GM19452 (cell line): ENCODE measurements at regions not wholly inside any gene's neighbourhood (a gene's known extent, or its start where the extent isn't known, plus 50 kb on each side); places are given as distances from the start of the nearest gene placed in this dataset.

ENCODE experiments used
- ATAC-seq: cut with Tn5 transposase; IDR thresholded peaks from one replicate; pipeline ENCODE4 v1.9.1; 2021; ENCODE audit not compliant: unreplicated experiment

DNA sequence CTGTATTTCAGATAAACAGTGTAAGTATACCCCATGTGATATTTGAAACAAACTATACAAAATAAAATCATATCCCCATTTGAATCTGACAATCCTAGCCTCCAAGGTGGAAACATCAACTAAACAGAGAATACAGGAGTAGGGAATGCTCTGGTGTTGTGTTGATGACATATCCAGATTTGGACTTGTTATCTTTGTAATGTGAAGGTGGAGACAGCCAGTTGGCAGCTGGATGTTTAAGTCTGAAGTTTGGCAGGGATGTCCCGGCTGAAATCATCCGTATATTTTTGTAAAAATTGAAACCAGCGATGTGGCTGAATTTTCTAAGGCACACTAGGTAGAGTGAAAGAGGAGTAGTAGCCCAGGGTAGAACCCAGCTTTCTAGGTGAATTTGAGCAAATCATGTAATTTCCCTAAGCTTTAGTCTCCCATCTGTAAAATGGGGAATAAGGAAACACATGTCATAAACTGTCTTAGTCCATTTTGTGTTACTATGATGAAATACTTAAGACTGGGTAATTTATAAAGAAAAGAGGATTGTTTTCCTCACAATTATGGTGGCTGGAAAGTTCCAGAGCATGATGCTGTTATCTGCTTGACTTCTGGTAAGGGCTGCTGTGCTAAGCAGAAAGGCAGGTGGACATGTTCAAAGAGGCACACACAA, 246.6 kb upstream of the APCDD1 start:
- no peak for ATAC-seq

DNA sequence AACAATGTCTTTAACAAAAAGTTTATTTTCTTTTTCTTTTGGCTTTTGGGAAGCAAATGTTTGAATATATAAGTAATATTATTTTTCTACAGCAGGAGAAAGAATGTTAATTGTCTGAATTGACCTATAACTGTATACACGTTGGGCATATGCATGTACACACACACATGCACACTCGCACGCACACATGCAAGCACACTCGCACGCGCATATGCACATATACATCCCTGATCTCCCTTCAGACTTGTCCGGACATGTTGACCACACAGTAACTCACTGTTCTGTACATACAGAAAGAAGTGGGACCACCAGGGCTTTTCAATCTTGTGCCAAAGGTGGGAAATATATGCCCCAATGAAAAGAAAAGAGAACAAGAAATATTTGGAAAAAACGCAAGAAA, 245.1 kb upstream of the APCDD1 start:
- ATAC-seq = no peak

DNA sequence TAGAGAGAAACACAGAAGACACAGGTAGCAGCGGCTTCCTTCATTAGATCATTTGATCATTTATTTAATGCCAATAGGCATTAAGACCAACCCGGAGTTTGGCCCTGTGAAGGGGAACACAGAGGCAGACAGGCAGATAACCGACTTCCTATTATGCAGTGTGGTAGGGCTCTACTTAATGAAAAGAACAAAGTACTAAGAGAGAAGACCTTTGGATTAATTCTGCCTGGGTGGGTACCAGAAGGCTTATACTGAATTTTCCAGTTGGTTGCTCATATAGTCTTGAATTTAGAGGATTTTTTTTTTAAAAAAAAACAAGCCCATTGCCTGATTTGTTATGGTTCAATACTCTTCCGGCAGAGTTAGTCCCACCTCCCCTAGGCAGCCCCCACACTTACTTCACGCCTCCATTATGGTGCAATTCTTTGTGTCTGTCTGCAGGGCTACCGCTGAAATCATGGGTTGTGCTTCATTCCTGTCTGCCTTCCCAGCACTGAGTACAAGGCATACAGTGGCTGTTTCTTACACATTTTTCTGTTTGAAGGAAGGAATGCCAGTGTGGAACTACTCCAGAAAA, 244.3 kb upstream of the APCDD1 start:
- no peak for ATAC-seq

DNA sequence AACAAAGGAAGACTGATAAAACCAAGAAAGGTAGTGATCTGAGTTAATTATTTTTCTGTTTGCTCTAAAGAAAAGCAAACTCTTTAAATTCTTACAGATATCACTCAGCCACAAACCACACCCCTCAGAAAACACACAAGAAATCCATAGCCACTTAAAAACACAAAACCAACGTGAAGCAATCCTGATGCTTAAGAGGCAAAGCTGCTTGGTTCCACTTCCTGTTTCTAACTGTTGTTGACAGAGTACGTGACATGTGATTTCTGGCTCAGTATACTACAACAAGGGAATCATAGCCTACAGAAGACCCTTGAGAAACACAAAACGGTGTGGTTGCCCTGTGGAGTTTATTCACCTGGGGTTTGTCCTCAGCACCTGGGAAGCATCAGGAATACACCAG, 240.9 kb upstream of the APCDD1 start:
- ATAC-seq = no peak

DNA sequence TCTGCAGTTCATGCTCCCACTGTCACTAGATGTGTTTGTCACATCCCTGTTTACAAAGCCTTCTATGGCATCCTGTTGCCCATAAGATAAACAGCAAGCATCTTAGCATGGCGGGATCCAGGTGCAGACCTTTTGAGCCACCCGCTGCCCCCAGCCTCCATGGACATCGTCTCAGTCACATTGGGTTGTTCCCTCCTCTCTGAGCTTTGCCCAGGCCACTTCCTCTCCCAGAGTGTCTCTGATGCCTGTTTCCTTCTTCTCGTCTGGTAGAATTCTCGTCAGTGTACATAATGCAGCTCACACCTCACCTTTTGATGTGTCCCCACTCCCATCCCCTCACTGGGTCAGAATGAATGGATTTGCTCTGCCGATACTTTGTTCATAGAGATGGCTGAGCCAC, 239.0 kb upstream of the APCDD1 start:
- ATAC-seq = no peak

DNA sequence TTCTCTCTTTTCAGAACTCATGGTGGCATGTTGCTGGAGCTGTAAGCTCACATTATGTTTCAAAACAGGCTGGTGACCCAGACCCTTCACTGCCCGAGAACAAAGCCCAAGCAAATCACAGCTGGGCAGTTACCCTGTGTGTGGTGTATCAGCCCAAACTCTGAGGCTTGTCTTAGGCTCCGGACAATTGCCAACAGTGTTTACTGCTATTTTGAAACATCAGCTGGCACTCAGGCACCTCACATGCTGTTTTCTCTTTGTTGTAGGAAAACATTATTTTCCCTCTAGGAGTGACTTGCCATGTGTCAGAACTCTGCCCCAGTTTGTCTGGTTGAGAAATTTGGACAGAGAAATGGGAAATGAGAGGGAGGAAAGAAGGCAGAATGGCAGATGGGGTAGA, 237.6 kb upstream of the APCDD1 start:
- no peak for ATAC-seq

DNA sequence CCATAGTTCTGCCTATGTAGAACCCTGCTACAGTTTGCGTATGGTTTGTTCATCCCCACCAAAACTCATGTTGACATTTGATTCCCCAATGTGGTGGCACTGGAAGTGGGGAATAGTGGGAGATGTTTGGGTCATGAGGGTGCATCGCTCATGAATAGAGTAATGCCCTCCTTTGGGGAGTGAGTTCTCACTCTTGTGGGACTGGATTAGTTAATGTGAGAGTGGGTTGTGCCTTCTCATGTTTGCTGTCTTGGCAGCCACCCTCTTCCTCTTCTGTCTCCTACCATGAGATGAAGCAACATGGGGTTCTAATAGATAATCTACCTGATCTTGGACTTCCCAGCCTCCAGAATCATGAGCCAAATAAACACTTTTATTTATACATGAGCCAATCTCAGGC, 237.2 kb upstream of the APCDD1 start:
- ATAC-seq = no peak

DNA sequence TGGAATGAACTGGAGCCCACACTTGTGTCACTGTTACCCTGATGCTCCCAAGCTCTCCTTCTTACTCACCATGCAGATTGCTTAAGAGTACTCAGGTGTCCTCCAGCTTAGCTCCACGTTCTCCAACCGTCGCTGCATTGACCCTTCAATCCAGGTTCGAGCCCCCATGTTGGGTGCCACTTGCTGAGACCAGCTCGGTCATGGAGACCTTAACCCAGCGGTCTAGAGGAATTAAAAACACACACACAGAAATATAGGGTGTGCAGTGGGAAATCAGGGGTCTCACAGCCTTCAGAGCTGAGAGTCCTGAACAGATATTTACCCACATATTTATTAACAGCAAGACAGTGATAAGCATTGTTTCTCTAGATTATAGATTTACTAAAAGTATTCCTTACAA, 229.1 kb upstream of the APCDD1 start:
- no peak for ATAC-seq

DNA sequence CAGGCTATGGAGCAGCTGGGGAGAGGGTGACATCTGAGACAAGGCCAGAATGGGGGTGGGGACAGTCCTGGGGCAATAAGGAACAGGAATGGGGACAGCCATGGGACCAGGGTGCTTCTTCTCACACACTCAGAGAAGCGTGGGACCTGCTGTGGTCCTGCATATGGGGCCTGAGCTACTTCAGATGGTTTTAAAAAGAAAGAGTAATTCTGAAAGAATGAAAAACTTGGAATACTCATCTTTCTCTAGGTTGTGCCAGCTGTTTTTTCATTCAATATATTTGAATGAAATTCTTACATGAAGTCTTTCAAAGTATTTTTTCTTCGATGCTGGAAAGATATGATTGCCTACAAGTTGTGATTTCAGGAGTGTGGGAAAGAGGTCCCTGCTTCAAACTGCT, 227.5 kb upstream of the APCDD1 start:
- ATAC-seq = no peak

DNA sequence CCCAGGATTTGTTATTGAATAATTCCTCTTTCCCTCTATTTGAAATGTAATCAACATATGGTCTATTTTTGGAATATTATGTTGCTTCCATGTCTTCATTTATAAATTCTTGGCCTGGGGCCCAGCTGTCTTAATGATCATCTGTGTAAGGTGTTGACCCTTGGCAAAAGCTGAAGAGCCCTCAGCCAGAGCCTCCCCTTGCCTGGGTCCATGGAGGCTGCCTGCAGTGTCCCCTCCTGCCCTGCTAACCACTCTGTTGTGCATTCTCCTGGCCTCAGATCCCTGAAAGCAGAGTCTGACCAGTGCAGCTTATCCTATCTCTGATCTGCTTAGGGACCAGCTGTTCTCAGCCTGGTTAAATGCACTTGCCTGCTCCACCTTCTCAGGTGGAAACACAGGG, 226.1 kb upstream of the APCDD1 start:
- no peak for ATAC-seq

DNA sequence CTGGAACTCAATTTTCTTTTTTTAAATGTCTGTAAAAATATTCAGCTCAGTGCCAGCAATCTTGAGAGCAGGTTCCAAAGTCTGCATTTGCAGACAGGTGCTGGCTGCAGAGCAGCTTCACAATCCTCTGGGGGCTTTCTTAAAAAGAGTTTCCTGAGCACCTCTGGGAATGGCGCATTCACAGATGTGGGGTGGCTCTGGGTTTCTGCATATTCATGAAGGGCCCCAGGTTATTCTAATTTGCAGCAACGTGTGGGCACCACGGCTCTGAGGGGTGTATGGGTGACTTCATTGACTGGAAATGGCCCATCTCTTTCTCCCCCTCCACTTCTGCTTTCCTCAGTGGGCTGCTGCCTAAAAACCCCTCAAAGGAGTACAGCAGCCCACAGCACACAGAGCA, 225.0 kb upstream of the APCDD1 start:
- ATAC-seq = no peak

DNA sequence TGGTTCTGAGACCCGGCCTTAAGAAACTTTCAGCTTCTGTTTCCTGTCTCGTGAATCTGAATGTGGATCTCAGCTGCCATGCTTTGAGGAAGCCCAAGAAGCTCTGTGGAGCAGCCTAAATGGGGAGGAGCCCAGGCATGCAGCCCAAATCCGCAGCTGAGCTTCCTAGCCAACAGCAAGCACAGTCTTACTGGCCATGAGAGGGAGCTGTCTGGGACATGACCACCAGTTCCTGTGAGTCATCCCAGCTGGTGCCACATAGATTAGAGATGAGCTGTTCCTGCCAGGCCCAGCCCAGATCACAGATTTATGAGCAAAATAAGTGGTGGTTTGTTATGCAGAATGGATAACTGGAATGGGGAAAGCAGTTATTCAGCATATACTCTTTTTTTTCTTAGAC, 224.4 kb upstream of the APCDD1 start:
- ATAC-seq = no peak

DNA sequence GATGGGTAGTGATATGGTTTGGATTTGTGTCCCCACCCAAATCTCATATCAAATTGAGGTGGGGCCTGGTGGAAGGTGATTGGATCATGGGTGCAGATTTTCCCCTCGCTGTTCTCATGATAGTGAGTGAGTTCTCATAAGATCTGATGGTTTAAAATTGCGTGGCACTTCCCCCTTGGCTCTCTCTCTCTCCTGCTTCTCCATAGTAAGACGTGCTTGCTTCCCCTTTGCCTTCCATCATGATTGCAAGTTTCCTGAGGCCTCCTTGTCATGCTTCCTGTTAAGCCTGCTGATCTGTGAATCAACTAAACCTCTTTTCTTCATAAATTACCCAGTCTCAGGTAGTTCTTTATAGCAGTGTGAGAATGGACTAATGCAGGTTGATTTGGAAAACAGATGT, 223.2 kb upstream of the APCDD1 start:
- ATAC-seq = no peak

DNA sequence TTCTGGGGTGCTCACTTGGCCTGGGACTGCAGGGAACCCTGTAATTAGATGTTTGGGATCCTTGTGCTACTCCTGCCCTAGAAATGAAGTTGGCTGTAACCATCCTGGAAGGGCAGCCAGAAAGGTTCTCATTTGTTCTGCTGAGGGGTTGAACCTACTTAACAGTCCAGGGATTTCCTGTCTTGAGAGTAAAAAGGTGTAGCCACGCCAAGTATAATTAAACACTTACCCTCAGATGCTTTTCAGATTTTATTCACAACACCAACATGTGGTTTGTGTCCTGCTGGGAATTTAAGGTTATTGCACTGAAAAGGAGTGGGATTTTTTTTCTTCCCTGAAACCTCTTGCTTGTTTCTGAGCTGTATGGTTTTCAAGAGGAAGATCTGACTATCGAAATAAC, 222.4 kb upstream of the APCDD1 start:
- no peak for ATAC-seq

DNA sequence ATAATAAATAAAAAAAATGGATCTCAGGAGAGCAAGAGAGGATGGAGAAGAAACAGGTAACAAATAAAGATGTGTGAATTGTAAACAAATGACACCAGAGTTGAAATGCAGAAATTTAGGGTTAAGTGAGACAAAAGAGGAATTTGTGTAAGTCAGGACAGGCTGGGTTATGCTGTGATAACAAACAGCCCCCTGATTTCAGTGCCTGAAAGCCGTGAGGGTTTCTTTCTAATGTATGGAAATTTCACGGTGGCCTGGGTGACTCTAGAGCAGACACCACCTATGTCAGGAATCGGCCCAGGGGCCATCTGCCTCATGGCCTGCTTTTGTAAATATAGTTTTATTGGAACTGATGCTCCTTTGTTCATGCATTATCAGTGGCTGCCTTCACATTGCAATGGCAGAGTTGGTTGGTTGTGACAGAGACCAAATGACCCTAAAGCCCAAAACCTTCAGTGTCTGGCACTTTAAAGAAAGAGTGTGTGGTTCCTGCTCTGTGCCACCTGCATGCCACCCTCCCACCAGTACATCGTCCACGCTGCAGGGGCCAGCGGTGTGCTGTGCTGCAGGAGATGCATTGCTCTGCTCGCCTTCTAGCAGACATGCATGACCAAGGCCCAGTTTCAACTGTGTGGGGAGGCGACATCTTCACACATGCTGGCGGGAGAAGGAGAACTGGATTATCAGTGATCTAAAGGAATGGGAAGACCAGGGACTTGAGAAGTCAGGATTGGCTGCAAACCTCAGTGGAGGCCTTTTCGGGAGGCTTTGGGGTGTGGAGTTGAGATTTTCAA, 221.2 kb upstream of the APCDD1 start:
- no peak for ATAC-seq

DNA sequence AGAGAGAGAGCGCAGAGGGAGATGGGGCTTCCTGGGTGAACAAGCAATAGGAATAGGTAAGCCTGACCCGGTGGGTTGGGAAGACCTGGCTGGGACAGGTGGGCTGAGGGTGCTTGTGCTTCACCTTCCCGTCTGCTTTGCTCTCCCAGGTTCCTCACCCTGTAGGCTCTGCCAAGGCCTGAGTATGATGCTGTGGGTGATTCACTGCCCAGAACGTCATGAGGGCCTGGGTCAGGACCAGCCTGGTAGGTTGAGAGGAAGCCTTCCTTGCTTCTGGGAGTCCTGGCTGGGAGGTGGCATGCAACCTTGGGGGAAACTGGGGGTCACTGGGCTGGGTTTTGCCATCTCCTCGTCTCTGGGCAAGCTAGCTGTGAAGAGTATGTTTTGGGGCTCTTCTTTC, 220.2 kb upstream of the APCDD1 start:
- no peak for ATAC-seq

DNA sequence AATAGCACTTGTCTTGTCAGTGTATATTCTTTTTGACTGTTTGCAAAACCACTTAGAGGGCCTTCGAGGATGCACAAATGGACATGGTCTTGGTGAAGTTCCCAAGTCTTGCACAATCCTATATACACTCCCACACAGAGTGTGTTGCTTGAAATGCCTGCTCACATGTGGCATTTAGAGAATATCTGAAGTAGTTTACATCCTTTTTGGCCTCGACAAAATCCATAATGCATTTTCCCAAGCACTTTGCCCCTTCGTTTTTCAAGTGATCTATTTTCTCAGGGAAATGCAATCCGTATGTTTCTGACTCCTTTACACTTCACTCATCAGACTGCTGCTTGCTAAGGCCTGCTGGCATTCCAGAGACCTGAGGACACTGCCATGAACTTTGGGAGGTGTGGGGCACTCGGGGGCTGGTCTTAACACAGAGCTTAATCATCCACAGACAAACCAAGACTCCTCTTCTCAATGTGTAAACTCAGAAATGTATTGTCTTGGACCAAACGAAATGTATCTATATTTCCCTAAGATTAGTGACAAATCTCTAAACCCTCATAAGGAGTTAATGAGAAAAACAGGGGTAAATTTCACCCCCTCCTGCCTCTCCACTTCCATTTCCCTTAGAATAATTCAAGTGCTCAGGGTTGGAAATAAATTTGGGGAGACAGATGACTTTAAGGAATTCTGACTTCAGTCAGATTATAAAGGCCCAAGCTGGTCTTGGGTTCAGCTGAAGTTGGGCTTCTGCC, 219.3 kb upstream of the APCDD1 start:
- no peak for ATAC-seq

DNA sequence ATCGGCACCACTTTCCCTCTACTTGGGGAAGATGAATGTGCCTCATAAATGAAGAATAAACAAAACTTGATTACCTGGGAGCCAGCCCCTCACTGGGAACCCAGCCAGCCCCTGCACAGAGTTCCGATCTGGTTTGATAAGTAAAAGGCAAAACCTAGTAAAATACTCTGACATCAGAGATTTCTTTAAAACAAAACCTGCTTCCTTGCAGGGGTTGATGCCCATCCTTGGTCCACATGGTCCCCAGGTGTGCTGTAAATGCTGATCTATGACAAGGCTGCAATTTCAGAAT, 218.8 kb upstream of the APCDD1 start:
- ATAC-seq = no peak

DNA sequence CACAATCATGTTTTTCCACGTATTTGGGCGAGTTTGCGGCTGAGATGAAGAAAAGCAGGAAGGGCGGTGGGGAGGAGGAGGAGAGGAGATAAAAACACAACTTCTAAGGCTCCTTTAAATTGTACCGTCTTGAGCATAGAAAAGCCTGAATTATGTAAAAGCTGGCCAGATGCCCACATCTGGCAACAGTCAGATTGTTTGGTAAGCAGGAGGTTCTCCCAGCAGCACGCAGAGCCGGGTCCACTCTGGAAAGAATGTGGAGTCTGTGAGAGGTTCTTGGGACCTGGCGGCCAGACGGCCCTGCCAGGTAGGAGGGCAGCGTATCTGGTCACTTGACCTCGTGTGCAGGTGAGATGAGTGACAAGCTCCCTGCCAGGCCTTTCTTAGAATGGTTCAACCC, 215.3 kb upstream of the APCDD1 start:
- ATAC-seq = no peak

DNA sequence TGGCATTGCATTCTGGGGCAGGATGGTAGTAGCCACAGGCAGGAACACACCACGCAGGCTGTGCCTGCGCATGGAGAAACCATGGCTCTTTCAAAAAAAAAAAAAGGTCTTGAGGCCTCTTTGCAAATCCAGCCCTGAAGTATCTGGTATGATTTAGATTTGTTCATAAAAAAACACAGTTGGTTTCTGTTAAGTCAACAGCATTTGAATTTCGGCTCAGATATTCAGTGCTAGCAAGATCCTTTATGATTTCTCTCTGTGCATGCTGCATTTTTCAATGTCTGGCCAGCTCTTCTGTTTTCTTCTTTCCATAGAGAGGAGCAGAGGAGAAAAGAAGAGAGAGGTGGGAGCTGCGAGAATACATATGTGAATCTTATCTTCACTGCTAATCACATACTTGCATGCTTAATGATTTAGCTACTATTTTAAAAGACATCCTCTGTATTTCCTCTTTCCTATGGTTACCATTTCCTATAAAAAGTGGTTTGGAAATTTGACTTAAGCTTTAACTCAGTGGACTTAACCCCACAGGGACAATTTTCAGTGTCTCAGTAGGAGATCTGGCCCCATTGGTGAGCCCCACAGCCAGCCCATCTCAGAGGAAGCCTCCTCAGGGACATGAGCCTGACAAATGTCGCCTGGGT, 214.3 kb upstream of the APCDD1 start:
- ATAC-seq = no peak

DNA sequence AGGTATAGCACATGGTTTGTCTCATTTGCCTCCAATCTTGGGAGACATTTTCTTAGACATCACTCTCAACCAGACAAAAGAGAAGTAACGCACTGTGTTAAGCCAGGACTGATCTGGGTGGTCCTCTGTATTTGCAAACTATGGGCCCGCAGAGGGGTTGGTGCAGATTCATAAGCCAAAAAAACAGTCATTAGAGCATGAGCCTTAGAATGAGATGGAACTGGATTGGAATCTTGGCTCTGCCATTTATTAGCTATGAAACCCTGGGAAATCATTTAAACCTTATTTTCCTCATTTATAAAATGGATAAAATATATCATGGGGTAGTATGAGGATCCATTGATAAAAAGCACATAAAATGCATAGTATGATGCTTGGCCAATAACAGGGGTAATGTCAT, 213.5 kb upstream of the APCDD1 start:
- ATAC-seq = no peak

DNA sequence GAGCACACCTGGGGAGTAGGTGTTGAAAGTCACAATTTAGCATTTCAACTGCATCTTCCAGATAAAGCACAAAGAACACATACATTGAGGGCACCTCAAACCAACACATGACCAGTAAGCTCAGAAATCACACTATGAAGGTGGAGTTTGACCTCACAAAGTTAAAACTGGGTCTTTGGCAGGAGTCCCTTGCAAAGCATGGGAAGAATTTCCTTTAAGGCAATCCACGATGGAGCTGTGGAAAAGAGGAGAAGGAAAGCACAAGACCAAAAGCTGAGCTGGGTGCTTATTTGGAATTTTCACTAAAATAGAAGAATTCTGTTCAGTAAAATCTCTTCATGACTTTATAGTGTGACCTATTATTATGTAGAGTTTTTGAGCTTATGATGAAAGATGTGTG, 212.9 kb upstream of the APCDD1 start:
- ATAC-seq = no peak
